AG04450 (cell line): ENCODE measurements at regions not wholly inside any gene's neighbourhood (a gene's known extent, or its start where the extent isn't known, plus 50 kb on each side); places are given as distances from the start of the nearest gene placed in this dataset.

ENCODE experiments used
- CTCF ChIA-PET: fragments of 300-600, 350-600 bp; formaldehyde crosslinking; extraction: SDS; loops from one replicate; lab custom pipeline; 2022; ENCODE audit warnings: antibody characterized with exemption, inconsistent platforms; lab: Charles Lee
- POLR2A ChIA-PET: fragments of 350-600 bp; formaldehyde crosslinking; extraction: SDS; loops from one replicate; lab custom pipeline; 2021; ENCODE audit warnings: antibody characterized with exemption, inconsistent platforms; lab: Yijun Ruan, JAX
- DNase-seq: peaks from one replicate; pipeline ENCODE4 v3.0.0-alpha.2; 2011; ENCODE audit warnings: low read depth, low spot score
- H3K27ac ChIP-seq: one replicate; pipeline ENCODE4 v1.5.1; 2012; ENCODE audit warnings: low read depth, low read length, control low read depth
- H3K27me3 ChIP-seq: one replicate; pipeline ENCODE4 v1.6.0; 2012; ENCODE audit warnings: low read length; ENCODE audit not compliant: control insufficient read depth, insufficient read depth
- H3K4me3 ChIP-seq: 2 replicates; pipeline ENCODE4 v1.5.1; 2011; ENCODE audit warnings: mild to moderate bottlenecking, low read depth, low read length, control low read depth
- H3K9me3 ChIP-seq: 2 replicates; pipeline ENCODE4 v1.5.1; 2012; ENCODE audit warnings: low read length; ENCODE audit not compliant: control insufficient read depth, insufficient read depth
- TF ChIP-seq, protein P1 (sequence below): IDR thresholded peaks from 2 replicates; pipeline ENCODE4 v1.5.1; 2011; ENCODE audit warnings: low read depth, low read length, control low read depth, inconsistent platforms

DNA sequence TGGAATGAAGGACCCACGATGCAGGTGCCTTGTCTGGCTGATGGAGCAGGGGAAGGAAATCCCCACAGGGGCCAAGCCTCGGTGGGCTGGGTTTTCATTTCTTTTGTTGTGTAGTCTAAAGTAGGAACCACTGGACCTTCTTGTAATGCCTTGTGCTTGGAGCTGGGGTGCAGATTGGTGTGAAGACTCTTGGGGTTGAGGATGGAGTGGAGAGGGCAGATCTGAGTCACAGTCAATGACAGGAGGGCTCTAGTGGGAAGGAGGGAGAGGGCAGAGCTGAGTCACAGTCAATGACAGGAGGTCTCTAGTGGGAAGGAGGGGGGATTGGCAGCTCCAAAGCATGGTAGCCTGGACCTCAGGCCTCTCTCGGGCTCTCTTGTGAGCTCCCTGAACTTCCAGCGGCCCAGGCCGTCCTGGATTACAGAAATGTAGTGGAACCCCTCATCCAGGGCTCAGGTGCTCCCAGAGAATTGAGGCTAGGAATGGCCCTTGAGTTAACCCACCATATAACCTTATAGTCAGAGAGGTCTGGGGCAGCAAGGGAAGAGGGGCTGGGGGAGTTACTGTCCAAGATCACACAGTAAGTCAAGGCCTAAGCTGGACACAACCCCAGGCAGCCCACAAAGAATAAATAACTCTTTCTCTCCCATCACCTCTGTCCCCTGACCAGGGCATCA lies 313.8 kb downstream of the MATN1 start:
- H3K9me3 ChIP-seq, result no peaks in the 10 kb centered on the region; the same call in 1 of the 2 replicates
- H3K27ac ChIP-seq, result no peak overlapping the region
- no peaks in the 10 kb centered on the region for H3K27me3 ChIP-seq
- POLR2A ChIA-PET, result no interaction called here
- TF ChIP-seq, protein P1, sequence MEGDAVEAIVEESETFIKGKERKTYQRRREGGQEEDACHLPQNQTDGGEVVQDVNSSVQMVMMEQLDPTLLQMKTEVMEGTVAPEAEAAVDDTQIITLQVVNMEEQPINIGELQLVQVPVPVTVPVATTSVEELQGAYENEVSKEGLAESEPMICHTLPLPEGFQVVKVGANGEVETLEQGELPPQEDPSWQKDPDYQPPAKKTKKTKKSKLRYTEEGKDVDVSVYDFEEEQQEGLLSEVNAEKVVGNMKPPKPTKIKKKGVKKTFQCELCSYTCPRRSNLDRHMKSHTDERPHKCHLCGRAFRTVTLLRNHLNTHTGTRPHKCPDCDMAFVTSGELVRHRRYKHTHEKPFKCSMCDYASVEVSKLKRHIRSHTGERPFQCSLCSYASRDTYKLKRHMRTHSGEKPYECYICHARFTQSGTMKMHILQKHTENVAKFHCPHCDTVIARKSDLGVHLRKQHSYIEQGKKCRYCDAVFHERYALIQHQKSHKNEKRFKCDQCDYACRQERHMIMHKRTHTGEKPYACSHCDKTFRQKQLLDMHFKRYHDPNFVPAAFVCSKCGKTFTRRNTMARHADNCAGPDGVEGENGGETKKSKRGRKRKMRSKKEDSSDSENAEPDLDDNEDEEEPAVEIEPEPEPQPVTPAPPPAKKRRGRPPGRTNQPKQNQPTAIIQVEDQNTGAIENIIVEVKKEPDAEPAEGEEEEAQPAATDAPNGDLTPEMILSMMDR, result no peak
- DNase-seq, result no peak
- CTCF ChIA-PET, result interaction anchor here (1.2 to 1.8 kb wide), 2 partner anchors 29 to 298 kb away, joined by 4 to 5 read pairs; no protein-coding TSS in a partner anchor
- no peak overlapping the region for H3K4me3 ChIP-seq

DNA sequence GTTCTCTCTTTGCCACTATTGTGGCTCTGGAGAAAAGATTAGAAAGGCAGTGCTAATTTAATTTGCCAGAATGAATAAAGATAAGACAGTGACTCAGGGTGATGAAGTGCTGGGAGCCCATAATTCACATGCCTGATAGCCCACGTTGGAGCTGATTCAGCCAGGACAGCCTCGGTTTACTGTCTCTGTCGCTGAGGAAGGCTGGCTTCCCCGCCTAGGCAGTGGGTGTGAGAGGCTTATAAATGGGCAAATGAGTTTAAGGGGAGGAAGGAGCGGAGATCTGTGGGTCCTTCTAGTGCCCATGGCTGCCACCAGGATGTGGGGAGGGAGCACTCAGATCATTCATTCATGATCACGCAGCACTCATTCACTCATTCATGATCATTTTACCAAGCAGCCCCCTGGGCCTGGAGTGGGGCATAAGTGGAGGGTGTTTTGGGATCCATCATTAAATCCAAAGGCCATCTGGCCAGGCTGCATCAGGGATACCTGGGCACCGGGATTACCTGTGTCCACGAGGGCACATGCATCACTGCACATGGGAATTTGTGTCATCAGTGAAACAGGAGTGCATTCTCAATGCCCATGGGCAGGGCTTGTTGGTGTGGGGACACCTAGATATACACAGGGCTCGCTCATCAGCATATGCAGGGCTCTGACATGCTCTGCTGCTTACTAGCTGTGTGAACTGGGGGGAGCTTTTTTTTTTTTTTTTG lies 315.4 kb downstream of the MATN1 start:
- no peak overlapping the region for H3K4me3 ChIP-seq
- H3K27ac ChIP-seq, result no peak overlapping the region

DNA sequence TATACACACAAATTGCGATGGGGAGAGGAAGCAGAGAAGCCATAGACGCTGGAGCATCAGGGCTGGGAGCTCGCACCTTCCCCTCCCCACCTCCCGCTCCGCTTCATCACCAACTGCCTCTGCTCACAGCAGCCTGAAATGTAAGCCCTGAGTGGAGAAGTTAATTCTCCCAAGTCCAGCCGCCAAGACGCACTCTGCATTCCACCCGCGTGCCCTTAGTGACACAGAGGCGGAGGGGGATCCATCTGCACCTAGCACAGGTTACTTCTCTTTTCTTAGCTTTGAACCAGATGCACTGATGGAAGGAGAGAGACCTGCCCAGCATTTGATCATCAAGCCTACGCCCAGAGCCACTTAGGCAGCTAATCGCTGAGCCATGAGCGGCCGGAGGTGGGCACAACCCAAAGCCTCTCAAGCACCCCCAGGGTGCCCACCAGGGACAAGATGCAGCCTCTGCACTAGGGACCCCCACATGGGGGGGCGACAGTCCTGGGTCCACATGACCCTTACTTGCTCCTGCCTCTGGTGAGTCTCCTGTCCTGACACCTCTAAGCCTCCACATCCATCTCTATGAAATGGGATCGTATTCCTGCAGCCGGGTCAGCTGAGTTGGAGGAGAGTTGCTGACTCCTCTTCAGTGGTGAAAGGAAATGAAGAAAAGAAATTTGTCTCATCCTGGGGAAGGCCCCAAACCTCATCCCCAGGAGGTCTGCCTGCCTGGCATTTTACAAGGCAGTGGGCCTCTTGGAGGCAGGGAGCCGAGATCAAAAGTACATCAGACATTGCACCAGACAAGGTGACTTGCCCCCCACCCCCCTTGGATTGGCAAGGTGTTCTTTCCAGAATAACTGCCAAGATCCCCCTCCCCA lies 316.2 kb downstream of the MATN1 start:
- TF ChIP-seq, protein P1, result no peak
- H3K27me3 ChIP-seq, result no peaks in the 10 kb centered on the region
- ChIA-PET POLR2A (no interaction called here), CTCF (no interaction called here)
- DNase-seq, result no peak
- H3K9me3 ChIP-seq, result no peaks in the 10 kb centered on the region
- H3K27ac ChIP-seq, result no peak overlapping the region
- no peak overlapping the region for H3K4me3 ChIP-seq

More for the DNA sequence above, 315.4 kb downstream of the MATN1 start:
- ChIA-PET CTCF (interaction anchor here (1.8 kb wide), 1 partner anchor 28 kb away, joined by 5 read pairs; no protein-coding TSS in a partner anchor), POLR2A (no interaction called here)
- DNase-seq, result no peak
- H3K9me3 ChIP-seq, result no peaks in the 10 kb centered on the region
- TF ChIP-seq, protein P1, result no peak
- no peaks in the 10 kb centered on the region for H3K27me3 ChIP-seq

DNA sequence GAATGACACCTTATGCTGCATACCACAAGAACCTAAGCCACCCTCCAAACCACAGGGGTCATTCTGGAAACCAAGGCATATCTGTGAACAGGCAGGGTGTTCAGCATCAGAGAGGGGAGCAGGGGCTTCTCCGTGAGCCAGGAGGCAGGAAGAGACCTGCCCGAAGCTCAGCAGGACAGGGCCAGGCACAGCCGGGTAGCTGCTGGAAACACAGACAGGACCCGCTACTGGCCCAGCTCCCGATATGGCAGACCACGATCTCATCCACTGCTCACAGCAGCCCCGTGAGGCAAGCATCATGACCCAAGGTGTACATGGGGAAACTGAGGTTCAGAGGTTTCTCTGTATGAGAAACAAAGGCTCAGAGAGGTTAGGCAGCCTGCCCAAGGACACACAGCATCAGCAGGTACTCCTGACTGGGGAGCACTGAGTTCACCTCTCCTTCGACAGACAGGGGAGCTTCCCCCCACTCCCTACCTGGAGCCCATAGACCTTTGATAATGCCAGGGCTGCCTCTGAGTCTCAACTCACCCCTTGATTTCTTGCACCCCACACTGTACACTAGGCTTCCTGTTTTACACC lies 317.7 kb downstream of the MATN1 start:
- Histone ChIP-seq H3K9me3 (no peaks in the 10 kb centered on the region), H3K27ac (no peak overlapping the region), H3K27me3 (no peaks in the 10 kb centered on the region), H3K4me3 (no peak overlapping the region)
- ChIA-PET CTCF (no interaction called here), POLR2A (no interaction called here)
- no peak for DNase-seq
- TF ChIP-seq, protein P1, result no peak
